ENCODE measurements at regions not wholly inside any gene's neighbourhood (a gene's known extent, or its start where the extent isn't known, plus 50 kb on each side); places are given as distances from the start of the nearest gene placed in this dataset.

- DNase-seq, result no peak
These were observed 50.8 kb upstream of the GADL1 start for GRCh38 chr3:30945291-30945690.

- DNase-seq, result no peak
These were observed 54.0 kb upstream of the GADL1 start for GRCh38 chr3:30948426-30948825.

GRCh38 chr3:30951826-30952225 is 57.4 kb upstream of the GADL1 start:
- no peak for DNase-seq

- no peak for DNase-seq
These were observed 58.3 kb upstream of the GADL1 start for GRCh38 chr3:30952786-30953185.

- DNase-seq, result no peak
These were observed 60.0 kb upstream of the GADL1 start for GRCh38 chr3:30954426-30954825.

- no peak for DNase-seq
These were observed 67.6 kb upstream of the GADL1 start for GRCh38 chr3:30962084-30962483.

GRCh38 chr3:30962493-30962892 is 68.0 kb upstream of the GADL1 start:
- DNase-seq, result no peak

- no peak for DNase-seq
These were observed 68.8 kb upstream of the GADL1 start for GRCh38 chr3:30963223-30963722.

- no peak for DNase-seq
These were observed 70.2 kb upstream of the GADL1 start for GRCh38 chr3:30964612-30965011.

GRCh38 chr3:30966896-30967295 is 72.4 kb upstream of the GADL1 start:
- no peak for DNase-seq

- DNase-seq, result no peak
These were observed 75.7 kb upstream of the GADL1 start for GRCh38 chr3:30970183-30970582.

- no peak for DNase-seq
These were observed 78.0 kb upstream of the GADL1 start for GRCh38 chr3:30972449-30972848.

GRCh38 chr3:30974071-30974470 is 79.6 kb upstream of the GADL1 start:
- DNase-seq, result no peak

- DNase-seq, result no peak
These were observed 83.1 kb upstream of the GADL1 start for GRCh38 chr3:30977592-30977991.

- DNase-seq, result no peak
These were observed 86.5 kb upstream of the GADL1 start for GRCh38 chr3:30980993-30981392.

GRCh38 chr3:30982416-30983075 is 88.1 kb upstream of the GADL1 start:
- no peak for DNase-seq

- no peak for DNase-seq
These were observed 90.6 kb upstream of the GADL1 start for GRCh38 chr3:30984855-30985749.

- no peak for DNase-seq
These were observed 92.1 kb upstream of the GADL1 start for GRCh38 chr3:30986551-30986950.

GRCh38 chr3:30988769-30989168 is 94.3 kb upstream of the GADL1 start:
- no peak for DNase-seq

GRCh38 chr3:30989276-30990030 is 95.0 kb upstream of the GADL1 start:
- no peak for DNase-seq

GRCh38 chr3:30996467-30996866 is 102.0 kb upstream of the GADL1 start:
- no peak for DNase-seq

GRCh38 chr3:31002730-31003129 is 108.3 kb upstream of the GADL1 start:
- DNase-seq, result no peak

Data from amygdala (tissue), 56 donors.